ENCODE measurements at regions not wholly inside any gene's neighbourhood (a gene's known extent, or its start where the extent isn't known, plus 50 kb on each side); places are given as distances from the start of the nearest gene placed in this dataset.

DNA sequence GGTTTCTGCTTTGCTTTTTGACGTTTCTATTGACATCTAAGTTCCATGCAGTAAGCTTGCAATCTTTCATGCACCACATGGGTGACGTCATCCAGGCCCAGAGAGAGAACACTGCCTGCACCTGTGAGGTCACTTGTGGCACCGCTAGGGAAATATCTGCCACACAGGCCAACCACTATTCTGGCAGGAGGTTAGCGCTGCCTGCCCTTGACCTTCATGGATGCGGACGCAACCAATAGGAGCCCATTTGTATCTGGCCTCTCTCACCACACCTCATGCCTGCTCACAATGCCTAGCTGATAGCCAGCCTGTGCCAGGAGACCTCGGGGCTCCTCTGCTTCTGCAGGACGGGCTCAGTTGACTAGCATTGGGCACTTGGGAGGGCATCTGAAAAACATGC, 55.8 kb upstream of the PRR23E start:
- no peak for DNase-seq

GRCh38 chr3:127137757-127138536, 55.0 kb upstream of the PRR23E start:
- no peak for DNase-seq

- no peak for DNase-seq
Measured at GRCh38 chr3:127139601-127140500, 53.1 kb upstream of the PRR23E start.

DNA sequence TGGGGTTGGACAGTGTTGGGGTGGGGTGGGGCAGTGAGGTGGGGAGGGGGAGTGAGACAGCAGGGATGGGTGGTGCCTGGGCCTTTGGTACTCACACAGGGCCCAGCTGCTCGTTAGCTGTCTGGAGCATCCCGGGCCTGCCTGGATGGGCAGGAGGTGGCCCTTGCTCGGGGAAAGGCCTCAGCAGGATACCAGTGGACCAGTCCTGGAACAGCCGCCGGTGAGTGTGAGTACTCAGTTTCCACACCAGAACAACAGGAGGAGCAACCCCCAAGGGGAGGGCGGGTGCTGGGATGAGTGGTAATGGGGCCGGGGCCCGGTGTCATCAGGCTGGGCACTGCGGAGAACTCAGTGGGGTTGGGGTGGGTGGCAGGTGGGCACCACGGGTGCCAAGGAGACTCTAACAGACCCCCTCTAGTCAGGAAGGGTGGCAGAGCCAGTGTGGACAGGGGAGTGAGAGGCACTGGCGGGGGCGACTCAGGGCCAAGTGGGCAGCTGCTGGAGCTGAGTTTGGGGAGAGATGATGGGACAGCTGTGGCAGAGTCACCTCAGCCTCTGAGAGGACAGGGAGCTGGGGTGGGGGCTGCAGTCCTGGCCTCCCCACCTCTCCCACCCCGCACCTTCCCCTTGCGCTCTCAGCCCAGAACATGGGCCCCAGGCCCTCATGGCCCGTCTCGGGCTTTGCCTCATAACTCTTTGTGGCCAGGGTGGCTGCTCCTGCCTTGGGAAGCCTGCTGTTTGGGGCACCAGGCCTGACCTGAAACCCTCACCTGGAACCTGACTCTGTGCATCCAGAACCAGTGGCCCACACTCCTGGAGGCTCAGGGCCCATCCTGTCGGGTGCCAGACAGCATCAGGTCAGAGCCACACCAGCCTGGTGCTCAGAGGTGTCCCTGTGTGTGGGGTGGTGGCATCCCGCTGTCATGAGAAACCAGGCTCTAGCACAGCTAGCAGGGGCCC, 52.1 kb upstream of the PRR23E start:
- DNase-seq, result no peak

DNA sequence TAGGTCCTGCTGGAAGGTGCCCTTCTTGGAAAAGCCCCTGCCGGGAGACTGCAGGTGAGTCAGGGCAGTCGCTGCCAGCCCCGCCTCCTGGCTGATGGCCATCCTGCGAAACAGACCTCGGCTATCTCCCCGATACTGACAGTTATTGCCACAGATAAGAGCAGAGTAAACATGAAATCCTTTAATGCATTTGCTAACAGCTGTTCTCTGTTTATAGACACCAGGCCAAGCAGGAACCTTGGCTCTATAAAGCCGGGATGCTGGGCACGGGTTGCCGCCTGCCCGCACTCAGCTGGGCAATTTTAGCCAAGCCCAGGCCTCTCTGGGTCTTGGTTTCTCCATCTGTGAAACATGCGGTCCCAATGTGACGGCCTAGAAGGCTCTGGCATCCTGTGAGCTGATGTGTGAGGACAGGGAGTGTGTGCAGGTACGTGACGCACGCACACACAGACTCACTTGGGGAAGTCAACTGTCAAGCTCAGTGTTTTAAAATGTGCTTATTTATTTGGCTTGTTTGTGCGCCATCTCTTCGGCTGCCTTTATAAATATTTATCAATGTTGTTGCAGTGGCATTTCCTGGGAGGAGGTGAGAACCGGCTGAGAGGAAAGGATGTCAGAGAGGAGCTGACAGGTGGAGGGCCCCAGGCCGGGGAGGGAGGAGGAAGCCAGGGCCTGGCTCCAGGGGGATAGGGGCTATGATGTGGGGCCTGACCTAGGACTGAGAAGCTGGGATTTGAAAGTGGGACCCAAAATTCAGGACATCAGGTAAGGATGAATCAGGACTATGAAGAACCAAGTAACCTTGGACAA, 50.8 kb upstream of the PRR23E start:
- no peak for DNase-seq

Data from T-helper 2 cell (primary cell).